Natural killer cell (primary cell): ENCODE measurements at regions not wholly inside any gene's neighbourhood (a gene's known extent, or its start where the extent isn't known, plus 50 kb on each side); places are given as distances from the start of the nearest gene placed in this dataset.

ENCODE experiments used
- ATAC-seq, 3 donors: fragments of 150-1000 bp in 2 of 3; fragments of 200-7000 bp in 1 of 3; cut with Tn5 transposase; 1 replicate in 1 of 3; 2 replicates in 2 of 3; pipeline ENCODE4 v1.10.0; 2021; ENCODE audit warnings: mild to moderate bottlenecking in 2 of 3, moderate library complexity in 2 of 3
- DNase-seq, 2 donors: peaks; one replicate each; pipeline versions ENCODE4 v3.0.0 to v3.0.0-alpha.2; 2013 to 2021; ENCODE audit warnings: mixed read lengths in 1 of 2
- H3K27ac ChIP-seq: one replicate; pipeline ENCODE4 v1.5.1; 2013; ENCODE audit warnings: mild to moderate bottlenecking, low read length
- H3K27me3 ChIP-seq: one replicate; pipeline ENCODE4 v1.6.1; 2013; ENCODE audit warnings: low read length; ENCODE audit not compliant: control insufficient read depth, insufficient read depth
- H3K36me3 ChIP-seq: one replicate; pipeline ENCODE4 v1.6.1; 2013; ENCODE audit warnings: low read length; ENCODE audit not compliant: control insufficient read depth, insufficient read depth
- H3K4me1 ChIP-seq: one replicate; pipeline ENCODE4 v1.6.1; 2013; ENCODE audit warnings: low read length; ENCODE audit not compliant: control insufficient read depth, insufficient read depth
- H3K4me3 ChIP-seq: one replicate; pipeline ENCODE4 v1.5.1; 2013; ENCODE audit warnings: low read length
- H3K9me3 ChIP-seq: one replicate; pipeline ENCODE4 v1.6.1; 2013; ENCODE audit warnings: low read length; ENCODE audit not compliant: control insufficient read depth, insufficient read depth
- H3K27ac Mint-ChIP-seq, 2 donors: one replicate each; pipeline ENCODE4 v1.8.0; 2022; ENCODE audit warnings: mild to moderate bottlenecking in 2 of 2, mixed read lengths in 2 of 2, moderate library complexity in 1 of 2
- H3K27me3 Mint-ChIP-seq, 2 donors: one replicate each; pipeline ENCODE4 v1.8.0; 2022; ENCODE audit warnings: low read depth in 2 of 2, mixed read lengths in 2 of 2
- H3K36me3 Mint-ChIP-seq: one replicate; pipeline ENCODE4 v1.8.0; 2022; ENCODE audit warnings: mixed read lengths
- H3K4me1 Mint-ChIP-seq, 2 donors: one replicate each; pipeline ENCODE4 v1.8.0; 2022; ENCODE audit warnings: mixed read lengths in 2 of 2
- H3K4me3 Mint-ChIP-seq: one replicate; pipeline ENCODE4 v1.8.0; 2022; ENCODE audit warnings: mild to moderate bottlenecking, moderate library complexity, mixed read lengths
- H3K9me3 Mint-ChIP-seq, 2 donors: one replicate each; pipeline ENCODE4 v1.8.0; 2022; ENCODE audit warnings: mixed read lengths in 2 of 2
- CTCF ChIP-seq: fragments of 200-600 bp; IDR thresholded peaks from one replicate; pipeline ENCODE4 v1.8.0; 2022; ENCODE audit warnings: antibody characterized with exemption
- WGBS: methylation state at CpG from one replicate; pipeline ENCODE4 v1.1.7; 2013; ENCODE audit warnings: missing lambda C conversion rate; ENCODE audit not compliant: insufficient coverage; 5-methylcytosine and 5-hydroxymethylcytosine counted together
- intact Hi-C: fragments of 100-400 bp; cut with micrococcal nuclease; formaldehyde crosslinking; loops from one replicate; pipeline ENCODE4 v1.14.2; 2022

GRCh38 chr21:27566521-27566920 is 599.6 kb upstream of the ADAMTS5 start:
- Histone ChIP-seq H3K36me3 (no peaks in the 10 kb centered on the region), H3K9me3 (no peaks in the 10 kb centered on the region), H3K27me3 (no peaks in the 10 kb centered on the region), H3K4me1 (no peaks in the 10 kb centered on the region), H3K27ac (no peak overlapping the region), H3K4me3 (no peak overlapping the region)
- intact Hi-C loops, result no loop called here
- no peak for TF ChIP-seq CTCF
- H3K27ac Mint-ChIP-seq, result no peak overlapping the region
- no peak for ATAC-seq
- no peaks in the 10 kb centered on the region for H3K27me3 Mint-ChIP-seq
- DNase-seq, result no peak
- H3K4me3 Mint-ChIP-seq, result no peak overlapping the region
- H3K9me3 Mint-ChIP-seq, result no peaks in the 10 kb centered on the region
- no peaks in the 10 kb centered on the region for H3K36me3 Mint-ChIP-seq
- H3K4me1 Mint-ChIP-seq, result no peaks in the 10 kb centered on the region
- 93% methylated on average over 5 of the region's 6 CpGs for WGBS

- no peak for ATAC-seq
- Histone ChIP-seq H3K36me3 (no peaks in the 10 kb centered on the region), H3K9me3 (no peaks in the 10 kb centered on the region), H3K27ac (no peak overlapping the region), H3K27me3 (no peaks in the 10 kb centered on the region), H3K4me3 (no peak overlapping the region), H3K4me1 (no peaks in the 10 kb centered on the region)
- intact Hi-C loops, result no loop called here
- H3K9me3 Mint-ChIP-seq, result no peaks in the 10 kb centered on the region
- H3K4me1 Mint-ChIP-seq, result no peaks in the 10 kb centered on the region
- no peaks in the 10 kb centered on the region for H3K27me3 Mint-ChIP-seq
- 77% methylated on average over 1 of the region's 1 CpG for WGBS
- H3K27ac Mint-ChIP-seq, result no peak overlapping the region
- H3K36me3 Mint-ChIP-seq, result no peaks in the 10 kb centered on the region
- no peak overlapping the region for H3K4me3 Mint-ChIP-seq
- no peak for TF ChIP-seq CTCF
- DNase-seq, result no peak
These were observed 598.5 kb upstream of the ADAMTS5 start for GRCh38 chr21:27565364-27565763.

- no peak for TF ChIP-seq CTCF
- Histone ChIP-seq H3K4me3 (no peak overlapping the region), H3K27ac (no peak overlapping the region), H3K9me3 (no peaks in the 10 kb centered on the region), H3K4me1 (no peaks in the 10 kb centered on the region), H3K36me3 (no peaks in the 10 kb centered on the region), H3K27me3 (no peaks in the 10 kb centered on the region)
- Mint-ChIP-seq H3K27ac (no peak overlapping the region), H3K9me3 (no peaks in the 10 kb centered on the region), H3K4me1 (no peaks in the 10 kb centered on the region), H3K27me3 (no peaks in the 10 kb centered on the region), H3K4me3 (no peak overlapping the region), H3K36me3 (no peaks in the 10 kb centered on the region)
- ATAC-seq (no peak), DNase-seq (no peak)
- intact Hi-C loops, result no loop called here
- WGBS, result 83% methylated on average over 1 of the region's 1 CpG
These were observed 597.9 kb upstream of the ADAMTS5 start for GRCh38 chr21:27564684-27565301.

- H3K27me3 Mint-ChIP-seq, result no peaks in the 10 kb centered on the region
- H3K4me1 Mint-ChIP-seq, result no peaks in the 10 kb centered on the region
- ATAC-seq (no peak), DNase-seq (no peak)
- intact Hi-C loops, result no loop called here
- no peak overlapping the region for H3K27ac Mint-ChIP-seq
- no peak overlapping the region for H3K4me3 ChIP-seq
- no peak overlapping the region for H3K27ac ChIP-seq
- no peaks in the 10 kb centered on the region for H3K4me1 ChIP-seq
- no peaks in the 10 kb centered on the region for H3K36me3 ChIP-seq
- H3K36me3 Mint-ChIP-seq, result no peaks in the 10 kb centered on the region
- H3K9me3 ChIP-seq, result no peaks in the 10 kb centered on the region
- no peak for TF ChIP-seq CTCF
- H3K27me3 ChIP-seq, result no peaks in the 10 kb centered on the region
- peaks cover 0 to 5% of the 10 kb centered on the region in 2 donors for H3K9me3 Mint-ChIP-seq
- H3K4me3 Mint-ChIP-seq, result no peak overlapping the region
- 92% methylated on average over 6 of the region's 6 CpGs for WGBS
These were observed 595.4 kb upstream of the ADAMTS5 start for GRCh38 chr21:27562303-27562702.
